SK-N-SH (cell line): ENCODE measurements at regions not wholly inside any gene's neighbourhood (a gene's known extent, or its start where the extent isn't known, plus 50 kb on each side); places are given as distances from the start of the nearest gene placed in this dataset.

Experiments used
- CTCF ChIP-seq: fragments of 200-600 bp; sonication (generic); IDR thresholded peaks from 2 replicates; pipeline ENCODE4 v1.6.1; 2017; ENCODE audit warnings: antibody characterized with exemption, mild to moderate bottlenecking, moderate library complexity
- EP300 ChIP-seq, 2 experiments: IDR thresholded peaks; 2 replicates each; pipeline versions ENCODE4 v1.4.0 to v1.6.1; 2012; ENCODE audit warnings: borderline replicate concordance in 1 of 2, low read depth in 1 of 2, low read length in 1 of 2
- EZH2phosphoT487 ChIP-seq: fragments of 200-600 bp; sonication (generic); IDR thresholded peaks from 2 replicates; pipeline ENCODE4 v1.6.1; 2017; ENCODE audit warnings: low read depth, mixed run types, mild to moderate bottlenecking, antibody characterized with exemption, moderate library complexity, borderline replicate concordance
- FOXJ3 ChIP-seq: sonication (generic); formaldehyde crosslinking; IDR thresholded peaks from 2 replicates; pipeline ENCODE4 v1.5.1; 2020; ENCODE audit warnings: mild to moderate bottlenecking, missing genetic modification reagents
- NRF1 ChIP-seq: IDR thresholded peaks from 2 replicates; pipeline ENCODE4 v1.6.1; 2012; ENCODE audit warnings: low read depth, mild to moderate bottlenecking, low read length
- POLR2AphosphoS5 ChIP-seq: IDR thresholded peaks from 2 replicates; pipeline ENCODE4 v1.6.1; 2012; ENCODE audit warnings: low read depth, low read length
- ZBTB33 ChIP-seq: IDR thresholded peaks from 2 replicates; pipeline ENCODE4 v1.4.0; 2012; ENCODE audit warnings: low read depth, borderline replicate concordance
- TF ChIP-seq, protein P1 (sequence below): IDR thresholded peaks from 2 replicates; pipeline ENCODE4 v1.4.0; 2012; ENCODE audit warnings: low read depth, borderline replicate concordance
- TF ChIP-seq, protein P2 (sequence below): IDR thresholded peaks from 2 replicates; pipeline ENCODE4 v1.4.0; 2012; ENCODE audit warnings: low read depth

DNA sequence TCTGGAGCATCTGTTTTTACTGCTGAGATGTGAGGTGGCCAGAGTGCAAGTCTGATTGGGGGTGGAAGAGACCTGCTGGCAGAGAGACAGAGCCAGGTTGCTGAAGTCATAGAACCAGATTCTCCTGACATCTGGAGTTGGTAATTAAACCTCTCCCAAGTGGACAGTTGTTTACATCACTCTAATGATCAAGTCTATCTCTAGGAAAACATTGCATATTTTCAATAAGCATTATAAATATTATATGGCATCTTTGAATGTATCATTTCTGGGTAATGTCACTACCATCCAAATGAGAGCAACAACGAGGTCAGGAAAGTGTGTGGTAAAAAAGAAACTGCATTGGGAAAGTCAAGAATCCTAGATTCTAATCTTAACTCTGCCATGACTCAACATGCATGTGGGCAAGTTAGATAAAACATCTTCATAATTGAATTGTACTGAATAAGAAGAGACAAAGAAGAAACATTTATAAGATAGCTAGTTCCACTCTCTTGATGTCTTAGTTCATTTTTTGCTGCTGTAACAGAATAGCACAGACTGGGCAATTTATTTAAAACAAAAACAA, 351.2 kb upstream of the API5 start:
- TF ChIP-seq EZH2phosphoT487 (no peak), ZBTB33 (no peak), EP300 (IDR thresholded peaks at IDR 0.05; ENCODE audit: borderline replicate concordance in 1 of 2, low read depth in 1 of 2, low read length in 1 of 2) (0 out of 4 replicates have a peak, but pooled peaks of 1 of the 2 experiments have one; percentile 39), CTCF (no peak), POLR2AphosphoS5 (no peak), NRF1 (no peak), FOXJ3 (CRISPR knock-in tag) (no peak)
- TF ChIP-seq, protein P1, sequence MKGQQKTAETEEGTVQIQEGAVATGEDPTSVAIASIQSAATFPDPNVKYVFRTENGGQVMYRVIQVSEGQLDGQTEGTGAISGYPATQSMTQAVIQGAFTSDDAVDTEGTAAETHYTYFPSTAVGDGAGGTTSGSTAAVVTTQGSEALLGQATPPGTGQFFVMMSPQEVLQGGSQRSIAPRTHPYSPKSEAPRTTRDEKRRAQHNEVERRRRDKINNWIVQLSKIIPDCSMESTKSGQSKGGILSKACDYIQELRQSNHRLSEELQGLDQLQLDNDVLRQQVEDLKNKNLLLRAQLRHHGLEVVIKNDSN, result no peak
- TF ChIP-seq, protein P2, sequence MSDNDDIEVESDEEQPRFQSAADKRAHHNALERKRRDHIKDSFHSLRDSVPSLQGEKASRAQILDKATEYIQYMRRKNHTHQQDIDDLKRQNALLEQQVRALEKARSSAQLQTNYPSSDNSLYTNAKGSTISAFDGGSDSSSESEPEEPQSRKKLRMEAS, result no peak
